NCI-H1930 (cell line): ENCODE measurements at regions not wholly inside any gene's neighbourhood (a gene's known extent, or its start where the extent isn't known, plus 50 kb on each side); places are given as distances from the start of the nearest gene placed in this dataset.

ENCODE experiments used
- DNase-seq, 2 experiments: peaks; one replicate each; lab custom pipeline; 2025; lab: John Stamatoyannopoulos, UW

DNA sequence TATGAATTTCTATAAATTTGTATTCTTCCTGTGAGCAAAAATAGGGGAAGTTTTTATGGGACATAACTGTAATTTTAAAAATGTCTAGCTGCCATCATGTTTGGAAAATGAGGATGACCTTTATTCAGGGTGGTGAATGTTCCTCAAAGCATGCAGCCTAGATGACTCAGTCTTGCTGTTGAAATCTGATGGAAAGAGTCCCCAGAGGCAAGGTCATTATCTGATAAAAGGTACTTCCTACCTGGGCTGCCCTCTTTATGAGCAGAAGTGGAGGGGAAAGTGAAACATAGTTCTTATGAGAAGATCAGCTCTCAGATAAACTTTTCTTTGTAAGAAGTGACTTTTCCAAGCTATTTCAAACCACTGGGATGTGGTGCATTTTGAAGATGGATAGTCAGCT lies 1144.7 kb upstream of the PIK3C3 start:
- DNase-seq = no peak

DNA sequence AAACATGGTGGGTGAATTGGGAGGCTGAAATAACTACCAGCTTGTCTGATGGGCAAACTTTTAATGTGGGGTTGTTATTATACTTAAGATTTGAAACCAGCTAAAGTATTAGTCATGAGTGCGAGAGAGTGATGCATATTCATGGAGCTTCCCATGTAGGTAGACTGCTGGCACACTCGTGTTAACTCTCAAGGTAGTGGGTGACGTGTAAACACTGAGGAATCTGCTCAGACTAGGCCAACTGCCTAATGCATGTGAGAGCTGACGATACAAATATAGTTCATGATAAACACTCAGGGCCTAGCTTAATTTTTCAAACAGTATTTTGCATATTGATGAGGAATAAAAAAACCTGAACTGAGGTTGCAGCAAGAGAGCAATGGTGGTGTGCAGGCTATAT lies 1165.7 kb upstream of the PIK3C3 start:
- no peak for DNase-seq

DNA sequence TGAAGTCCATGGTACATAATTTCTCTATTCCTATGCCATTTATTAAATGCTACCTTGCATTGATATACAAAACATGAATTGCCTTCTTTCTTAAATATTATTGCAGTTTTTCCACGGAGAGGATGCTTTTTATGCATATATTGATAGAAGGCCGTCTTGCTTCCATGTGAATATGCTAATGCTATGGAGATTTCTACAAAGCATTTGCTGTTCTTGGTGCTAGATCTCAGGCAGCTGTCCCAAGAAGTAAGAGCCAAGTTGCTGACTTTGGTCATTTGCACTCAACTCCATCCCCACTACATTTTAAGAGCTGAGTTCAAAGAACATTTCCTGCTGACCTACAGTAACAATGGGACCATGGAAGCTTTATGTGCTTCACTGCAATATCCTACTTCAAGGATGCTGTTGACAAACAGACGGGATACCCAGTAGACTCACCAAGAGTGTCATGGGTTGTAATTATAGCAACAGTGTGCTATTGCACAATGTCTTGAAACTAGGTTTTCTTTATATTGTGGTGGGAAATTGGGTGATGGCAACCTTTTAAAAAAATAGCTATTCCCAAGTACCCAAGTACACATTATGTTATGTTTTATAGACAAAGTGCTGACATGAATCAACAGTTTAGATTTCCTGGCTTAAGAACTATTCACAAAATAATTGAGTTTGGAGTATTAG lies 1172.4 kb upstream of the PIK3C3 start:
- no peak for DNase-seq

DNA sequence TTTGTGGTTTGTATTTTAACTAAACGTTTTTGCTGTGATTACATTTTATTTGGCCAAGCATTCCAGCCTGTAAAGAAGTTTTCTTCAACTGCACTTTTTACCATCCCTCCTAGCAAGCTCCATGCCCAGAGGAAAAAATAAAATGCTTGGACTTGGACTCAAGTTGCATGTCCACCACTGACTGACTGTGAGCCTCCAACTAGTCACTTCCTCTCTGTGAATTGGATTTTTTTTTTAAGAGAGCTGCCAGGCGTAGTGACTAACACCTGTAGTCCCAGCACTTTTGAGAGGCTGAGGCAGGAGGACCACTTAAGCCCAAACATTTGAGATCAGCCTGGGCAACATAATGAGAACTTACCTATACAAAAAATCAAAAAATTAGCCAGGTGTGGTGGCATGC lies 1185.2 kb upstream of the PIK3C3 start:
- no peak for DNase-seq

DNA sequence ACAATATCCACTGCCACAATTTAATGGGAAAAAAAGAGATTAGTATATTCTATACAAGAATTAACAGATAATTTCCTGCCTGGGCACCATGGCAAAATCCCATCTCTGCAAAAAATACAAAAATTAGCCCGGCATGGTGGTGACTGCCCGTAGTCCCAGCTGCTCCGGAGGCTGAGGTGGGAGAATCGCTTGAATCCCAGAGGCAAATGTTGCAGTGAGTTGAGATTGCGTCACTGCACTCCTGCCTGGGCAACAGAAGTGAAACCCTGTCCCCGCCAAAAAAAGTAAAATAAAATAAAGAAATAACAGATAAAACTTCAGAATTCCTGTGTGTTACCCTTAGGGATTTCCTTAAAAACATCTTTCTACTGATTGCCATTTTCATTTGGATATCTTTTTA lies 1194.8 kb upstream of the PIK3C3 start:
- DNase-seq = no peak

DNA sequence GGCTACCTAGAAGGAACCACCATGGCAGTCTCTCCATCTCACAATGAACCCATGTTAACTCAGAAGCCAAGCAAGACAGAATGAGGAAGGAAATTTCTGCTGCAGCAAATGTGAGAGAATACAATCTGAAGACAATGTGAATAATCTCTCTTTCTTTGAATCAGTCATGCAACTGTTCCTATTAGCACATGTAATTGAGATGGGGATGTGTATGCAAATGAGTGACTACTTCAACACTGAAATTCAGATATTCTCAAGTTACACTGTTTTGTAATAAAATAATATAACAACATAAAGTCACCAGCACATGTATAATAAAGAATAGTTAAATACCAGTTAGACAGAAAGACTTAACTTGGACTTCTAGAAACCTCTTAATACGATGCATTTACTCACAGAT lies 1200.6 kb upstream of the PIK3C3 start:
- no peak for DNase-seq

DNA sequence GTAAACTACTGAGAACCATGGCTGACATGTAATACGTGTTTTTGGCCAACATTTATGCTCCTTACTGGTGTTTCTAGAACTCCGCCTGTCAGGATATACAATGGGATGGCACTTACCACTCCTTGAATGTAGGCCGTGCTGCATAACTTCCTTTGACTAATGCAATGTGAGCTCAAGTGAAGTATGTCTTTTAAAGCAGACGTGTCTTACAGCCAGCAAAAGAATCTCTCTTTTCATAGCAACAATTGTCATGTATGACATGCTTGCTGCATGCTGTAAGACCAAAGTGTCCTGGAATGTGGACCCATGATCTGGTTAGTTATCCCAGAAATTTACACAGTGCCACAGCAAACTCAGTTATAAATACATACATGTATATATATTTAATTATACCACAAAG lies 1202.7 kb upstream of the PIK3C3 start:
- no peak for DNase-seq

DNA sequence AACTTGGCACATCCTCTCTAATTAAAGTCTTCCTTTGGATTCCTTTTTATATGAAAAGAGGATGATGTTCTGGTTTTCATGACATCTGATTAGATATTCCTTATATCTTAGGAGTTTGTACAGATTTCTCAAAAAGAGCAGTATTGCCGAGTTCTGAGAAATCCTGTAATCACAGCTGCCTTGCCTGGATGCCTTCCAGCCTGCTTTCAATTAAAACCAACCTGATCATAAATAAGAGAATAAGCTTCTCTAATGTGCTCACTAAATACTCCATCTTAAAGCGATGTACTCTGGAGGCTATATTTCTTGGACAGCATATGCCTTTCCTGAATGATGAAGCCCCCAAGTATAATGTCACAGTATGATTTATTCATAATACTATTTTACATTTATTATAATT lies 1203.8 kb upstream of the PIK3C3 start:
- no peak for DNase-seq

DNA sequence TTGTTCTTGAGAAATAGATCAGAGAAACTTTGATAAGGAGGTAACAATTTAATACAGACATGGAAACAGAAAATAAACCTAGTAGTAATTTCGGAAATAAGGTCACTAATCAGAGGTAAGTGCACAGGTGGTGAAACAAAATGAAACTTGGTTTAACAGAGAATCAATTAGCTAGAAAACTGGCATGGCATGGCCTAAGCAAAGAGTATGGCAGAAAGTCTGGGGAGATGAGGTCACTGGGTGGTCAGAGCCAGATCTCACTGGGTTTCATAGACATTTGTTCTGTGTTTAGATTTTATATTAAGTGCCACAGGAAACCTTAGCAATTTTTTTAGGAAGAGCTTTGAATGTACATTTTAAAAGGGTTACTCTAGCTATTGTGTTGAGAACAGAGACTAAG lies 1216.0 kb upstream of the PIK3C3 start:
- DNase-seq = no peak

DNA sequence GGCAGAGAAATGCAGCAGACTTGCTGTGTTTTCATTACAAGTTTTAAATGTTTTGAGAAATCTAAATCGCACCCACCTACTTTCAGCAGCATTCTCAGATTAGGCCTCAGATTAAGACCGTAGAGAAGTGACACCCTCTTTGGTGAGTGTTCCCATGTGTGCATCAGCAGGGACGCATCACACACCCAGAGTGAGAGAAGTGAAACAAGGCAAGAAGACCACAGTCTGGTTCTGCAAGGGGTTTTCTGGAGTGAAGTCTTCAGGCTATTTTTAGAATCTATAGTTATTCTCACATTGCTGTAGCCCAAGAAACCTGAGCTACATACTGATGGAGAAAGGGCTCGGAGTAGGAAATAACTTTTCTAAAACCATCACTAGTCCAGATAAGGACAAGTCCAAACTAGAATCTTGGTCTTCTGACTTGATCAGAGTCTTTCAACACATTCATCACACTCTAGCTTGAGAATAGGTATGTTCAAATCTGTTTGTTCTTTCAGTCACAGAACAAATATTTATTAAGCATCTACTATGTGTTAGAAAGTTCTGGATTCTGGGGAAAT lies 1216.6 kb upstream of the PIK3C3 start:
- DNase-seq = no peak

DNA sequence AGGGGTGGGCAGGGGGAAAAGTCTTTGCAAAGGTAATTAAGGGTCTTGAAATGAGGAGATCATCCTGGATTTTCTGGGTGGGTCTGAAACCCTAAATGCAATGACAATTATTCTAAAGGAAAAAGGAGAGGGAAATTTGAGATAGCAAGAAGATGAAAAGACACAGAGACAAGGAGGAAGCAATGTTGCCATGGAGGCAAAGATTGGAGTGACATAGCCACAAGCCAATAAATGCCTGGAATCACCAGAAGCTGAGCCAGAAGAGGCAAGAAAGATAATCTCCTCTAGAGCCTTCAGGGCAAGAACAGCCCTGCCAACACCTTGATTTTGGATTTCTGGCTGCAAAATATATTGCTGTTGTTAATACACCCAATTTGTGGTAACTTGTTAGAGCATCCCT lies 1246.3 kb upstream of the PIK3C3 start:
- no peak for DNase-seq

DNA sequence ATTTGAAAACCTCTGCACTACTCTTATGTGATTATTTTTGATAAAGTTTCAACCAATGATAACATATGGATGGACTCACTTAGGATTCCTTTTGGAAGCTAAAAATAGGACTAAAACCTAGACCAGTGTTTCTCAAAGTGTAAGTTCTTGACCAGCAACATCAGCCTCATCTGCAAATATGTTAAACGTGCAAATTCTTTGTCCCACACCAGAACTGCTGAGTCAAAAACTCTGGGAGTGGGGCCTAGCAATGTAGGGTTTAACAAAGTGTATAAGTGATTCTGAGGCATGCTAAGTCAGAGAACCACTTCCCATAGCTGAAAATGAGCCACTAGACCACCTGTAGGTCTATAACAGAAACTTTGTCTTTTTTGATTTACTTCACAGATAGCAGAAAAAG lies 1247.2 kb upstream of the PIK3C3 start:
- no peak for DNase-seq

DNA sequence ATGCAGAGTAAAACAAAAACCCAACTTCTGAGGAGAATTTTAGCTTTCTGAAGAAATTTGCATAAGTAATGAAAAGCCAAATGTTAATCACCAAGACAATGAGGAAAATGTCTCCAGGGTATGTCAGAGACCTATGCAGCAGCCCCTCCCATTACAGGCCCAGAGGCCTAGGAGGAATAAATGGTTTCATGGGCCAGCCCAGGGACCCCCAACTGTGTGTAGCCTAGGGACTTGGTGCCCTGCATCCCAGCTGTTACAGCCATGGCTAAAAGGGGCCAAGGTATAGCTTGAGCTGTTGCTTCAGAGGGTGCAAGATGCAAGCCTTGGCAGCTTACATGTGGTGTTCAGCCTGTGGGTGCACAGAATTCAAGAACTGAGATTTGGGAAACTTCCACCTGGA lies 1256.9 kb upstream of the PIK3C3 start:
- DNase-seq = no peak

DNA sequence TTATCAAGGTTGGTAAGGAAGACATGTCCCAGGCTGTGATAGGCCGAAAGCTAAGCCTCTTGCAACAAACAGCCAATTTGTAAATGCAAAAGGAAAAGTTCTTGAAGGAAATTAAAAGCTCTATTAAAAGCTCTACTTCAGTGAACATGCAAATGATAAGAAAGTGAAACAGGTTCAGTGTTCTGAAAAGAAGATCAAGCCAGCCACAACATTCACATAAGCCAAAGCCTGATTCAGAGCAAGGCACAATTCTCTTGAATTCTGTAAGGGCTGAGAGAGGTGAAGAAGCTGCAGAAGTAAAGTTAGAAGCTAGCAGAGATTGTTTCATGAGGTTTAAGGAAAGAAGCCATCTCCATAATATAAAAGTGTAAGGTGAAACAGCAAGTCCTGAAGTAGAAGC lies 1259.5 kb upstream of the PIK3C3 start:
- no peak for DNase-seq

DNA sequence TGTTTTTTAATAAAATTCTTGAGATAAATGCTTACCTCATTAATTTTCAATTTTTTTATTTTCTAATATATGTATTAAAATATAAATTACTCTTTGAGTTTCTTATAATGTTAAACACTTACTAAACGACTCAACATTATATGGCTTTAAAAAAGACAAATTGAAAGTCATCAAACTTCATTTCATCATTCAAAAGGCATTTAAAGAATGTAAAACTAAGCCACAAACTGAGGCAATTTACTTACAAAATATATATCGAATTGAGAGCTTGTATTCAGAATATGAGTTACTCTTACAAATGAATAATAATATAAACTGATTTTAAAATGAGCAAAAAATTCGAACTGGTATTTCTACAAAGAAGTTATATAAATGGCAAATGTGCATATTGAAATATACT lies 1262.2 kb upstream of the PIK3C3 start:
- no peak for DNase-seq

DNA sequence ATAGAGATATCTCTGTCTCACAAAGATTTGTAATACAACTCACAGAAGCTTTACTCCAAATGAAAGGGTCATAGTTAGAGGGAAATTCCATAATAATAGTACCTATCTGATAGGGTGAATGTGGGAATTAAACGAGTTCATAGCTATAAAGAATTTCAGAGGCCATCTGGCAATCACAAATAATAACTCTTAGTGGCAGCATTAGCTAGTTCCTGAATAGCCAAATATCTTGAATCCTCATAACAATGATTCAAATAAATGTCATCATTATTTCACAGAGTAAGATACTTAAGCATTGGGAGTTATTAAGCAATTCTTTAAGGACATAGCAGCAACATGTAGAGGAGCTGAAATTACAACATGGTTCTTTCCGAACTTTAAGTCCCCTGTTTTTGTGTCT lies 1265.0 kb upstream of the PIK3C3 start:
- DNase-seq = no peak

DNA sequence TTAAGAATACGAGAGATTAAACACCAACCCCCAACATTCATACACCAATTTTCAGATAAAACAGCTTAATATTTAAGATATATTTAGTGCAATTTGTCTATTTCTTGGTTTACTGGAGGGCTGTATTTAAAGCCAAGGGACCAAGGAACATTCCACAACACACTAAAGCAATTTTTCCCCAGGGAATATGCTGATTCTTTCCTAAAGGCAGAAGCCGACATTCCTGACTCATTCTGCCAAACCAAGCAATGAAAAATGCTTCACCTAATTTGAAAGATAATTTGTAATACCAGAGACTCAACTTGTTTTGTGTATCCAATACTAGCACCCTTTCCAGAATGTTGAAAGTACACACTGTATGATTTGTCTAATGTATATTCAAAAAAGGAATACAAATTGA lies 1267.6 kb upstream of the PIK3C3 start:
- DNase-seq = no peak

DNA sequence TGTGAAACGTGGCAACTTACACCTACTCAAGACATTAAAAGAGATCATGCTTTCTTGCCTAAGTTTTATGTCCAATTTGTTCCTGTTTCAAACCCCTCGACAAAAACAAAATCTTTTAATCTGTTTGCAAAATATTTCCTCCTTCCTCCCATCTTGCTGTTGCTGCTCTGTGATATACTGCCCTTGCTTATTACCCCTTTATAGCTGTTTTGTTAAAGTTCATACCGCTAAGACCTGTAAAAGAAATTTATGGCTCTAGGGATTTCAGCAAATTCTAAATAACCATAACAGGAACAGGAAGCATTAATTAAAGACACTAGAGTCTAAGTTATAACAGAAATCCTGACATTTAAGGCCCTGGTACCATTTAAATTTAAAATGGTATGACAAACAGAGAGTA lies 1268.2 kb upstream of the PIK3C3 start:
- DNase-seq = no peak

DNA sequence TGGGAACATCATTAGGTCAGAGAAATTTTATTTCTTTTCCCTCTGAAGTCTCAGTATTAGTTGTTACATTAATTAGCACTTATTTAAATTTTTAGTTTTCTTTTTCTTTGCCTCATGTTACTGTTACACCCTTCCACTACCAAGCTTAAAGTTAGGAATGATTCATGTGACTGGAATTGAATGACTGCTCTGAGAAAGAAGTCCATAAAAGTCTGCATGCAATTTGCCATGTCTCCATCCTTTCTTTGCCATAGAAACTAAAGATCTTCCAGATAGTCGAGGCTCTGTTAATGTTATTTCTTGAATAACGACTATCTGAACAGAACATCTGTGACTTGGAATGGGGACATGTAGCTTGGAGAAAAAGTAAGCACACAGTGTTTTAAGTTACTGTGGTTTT lies 1269.8 kb upstream of the PIK3C3 start:
- no peak for DNase-seq

DNA sequence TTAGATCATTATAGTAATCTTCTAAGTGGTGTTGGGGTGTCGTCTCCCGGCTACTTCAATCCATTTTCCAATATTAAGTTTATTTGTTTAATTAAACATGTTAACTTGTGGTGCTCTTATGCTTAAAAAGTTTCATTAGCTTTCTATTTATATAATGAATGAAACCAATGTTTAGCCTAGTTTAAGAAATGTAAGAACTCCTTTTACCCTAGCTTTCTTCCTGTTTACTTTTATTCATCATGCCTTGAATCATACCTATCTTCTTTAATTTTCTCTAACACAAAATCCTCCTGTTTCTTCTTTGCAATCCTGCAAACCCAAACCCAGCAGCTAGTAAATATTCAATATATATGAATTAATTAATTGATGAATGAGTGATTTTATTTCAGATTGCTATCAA lies 1276.7 kb upstream of the PIK3C3 start:
- DNase-seq = no peak

DNA sequence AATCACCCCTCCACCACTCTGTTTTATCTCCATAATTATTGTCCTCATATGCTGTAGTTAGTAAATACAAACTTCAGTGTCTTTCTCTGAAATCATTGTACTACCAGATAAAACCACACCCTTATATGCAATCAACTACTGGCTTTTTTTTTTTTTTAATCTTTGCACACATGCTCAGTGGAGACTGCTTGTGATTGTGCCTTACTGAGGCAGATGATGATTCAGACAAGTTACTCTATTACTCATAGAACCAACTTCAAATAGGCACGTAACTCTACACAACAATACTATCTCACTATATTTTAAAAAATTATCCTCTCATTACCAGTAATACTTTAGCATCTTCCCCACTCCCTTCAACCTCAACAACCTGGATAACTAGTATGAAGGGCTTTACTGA lies 1278.4 kb upstream of the PIK3C3 start:
- DNase-seq = no peak

DNA sequence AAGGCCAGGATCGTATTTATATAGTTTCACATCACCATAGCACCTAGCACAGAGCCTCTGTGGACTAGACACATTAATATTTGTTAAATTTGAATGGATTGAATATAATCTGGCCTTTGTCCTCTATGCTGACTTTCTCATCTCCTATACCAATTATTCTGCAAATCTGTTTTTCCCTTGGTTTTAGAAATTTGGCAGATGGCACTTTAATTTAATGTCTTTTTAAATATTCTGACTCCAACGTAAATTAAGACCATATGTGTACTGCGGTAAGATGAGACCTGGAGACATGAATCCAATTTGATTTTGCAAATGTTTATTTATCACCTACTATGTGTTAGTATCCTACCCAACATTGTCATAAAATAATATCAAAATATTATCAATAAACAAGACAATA lies 1281.9 kb upstream of the PIK3C3 start:
- no peak for DNase-seq

DNA sequence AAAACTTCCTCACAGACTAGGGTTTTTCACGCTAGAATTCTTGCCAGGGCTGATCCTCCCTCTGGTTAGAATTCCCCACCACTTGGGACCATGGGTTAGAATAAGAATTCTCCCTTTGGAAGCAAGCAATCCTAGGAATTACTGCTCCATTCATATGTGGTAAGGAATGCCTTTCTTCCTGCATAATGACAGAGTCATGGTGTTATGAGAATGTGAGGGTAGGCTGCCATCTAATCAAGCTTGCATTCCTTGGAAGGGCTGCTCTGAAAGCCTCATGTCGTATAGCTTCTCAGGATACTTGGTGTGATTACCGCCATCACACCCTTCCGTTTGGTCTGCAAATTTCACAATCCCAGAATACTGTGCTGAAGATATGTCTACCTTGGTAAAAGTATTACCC lies 1282.4 kb upstream of the PIK3C3 start:
- no peak for DNase-seq

DNA sequence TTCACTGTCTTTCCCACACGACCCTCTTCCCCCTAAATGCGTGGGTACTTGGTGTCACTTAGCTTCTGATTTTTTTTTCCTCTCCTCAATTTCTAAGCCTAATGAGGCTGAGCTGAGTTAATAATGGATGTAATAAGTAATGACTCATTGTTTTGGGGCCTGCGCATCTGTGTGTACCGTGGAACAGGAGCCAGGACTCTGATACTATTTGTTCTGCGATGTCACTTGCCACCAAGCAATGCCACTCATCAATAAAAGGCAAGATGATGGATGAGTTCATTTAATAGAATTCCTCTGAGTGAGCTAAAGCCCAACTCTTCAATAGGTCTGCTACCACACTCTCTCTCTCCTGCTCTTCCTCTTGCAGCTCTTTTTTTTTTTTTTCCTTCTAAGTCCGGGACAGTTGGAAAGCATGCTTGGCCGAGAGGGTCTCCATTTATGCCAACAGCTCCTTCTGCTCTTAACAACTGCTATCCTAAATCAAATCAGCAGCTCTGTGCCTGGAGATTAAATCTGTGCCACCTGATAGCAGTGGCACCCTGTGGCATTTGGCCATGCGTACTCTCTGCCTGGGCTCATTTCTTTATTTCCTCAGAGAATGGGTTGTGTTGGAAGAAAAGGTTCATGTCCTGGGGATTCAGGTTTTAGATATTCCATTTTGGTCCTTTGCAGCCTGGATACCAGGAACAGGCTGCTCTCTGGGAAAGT lies 1284.2 kb upstream of the PIK3C3 start:
- DNase-seq = no peak
